HG03039 (cell line): ENCODE measurements at regions not wholly inside any gene's neighbourhood (a gene's known extent, or its start where the extent isn't known, plus 50 kb on each side); places are given as distances from the start of the nearest gene placed in this dataset.

ENCODE experiments used
- ATAC-seq: cut with Tn5 transposase; IDR thresholded peaks from one replicate; pipeline ENCODE4 v1.9.1; 2021; ENCODE audit warnings: mild to moderate bottlenecking, moderate library complexity; ENCODE audit not compliant: unreplicated experiment

DNA sequence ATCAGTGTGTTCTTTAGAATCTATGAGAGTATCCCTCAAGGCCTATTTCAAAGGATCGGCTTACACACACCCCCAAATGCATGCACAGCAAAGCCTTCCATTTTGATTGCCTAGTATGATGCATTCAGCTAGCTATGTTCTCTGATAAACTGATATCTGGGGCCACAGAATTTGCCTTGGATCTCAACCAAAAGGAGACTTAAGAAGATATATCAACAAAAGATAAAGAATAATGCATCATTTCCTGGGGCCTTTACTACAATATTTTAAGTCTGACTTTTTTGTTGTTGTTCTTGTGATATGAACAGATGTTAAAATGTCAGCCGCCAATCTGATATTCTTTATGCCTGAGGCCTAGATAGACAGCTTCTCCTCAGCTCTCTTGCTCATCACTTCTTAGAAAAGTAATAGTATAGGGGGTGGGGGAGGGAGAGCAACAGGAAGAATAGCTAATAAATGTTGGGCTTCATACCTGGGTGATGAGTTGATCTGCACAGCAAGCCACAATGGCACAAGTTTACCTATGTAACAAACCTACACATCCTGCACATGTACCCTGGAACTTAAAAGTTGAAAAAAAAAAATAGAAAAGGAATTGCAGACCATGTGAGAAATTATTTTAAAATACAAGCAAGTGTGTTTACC, 792.9 kb upstream of the GHITM start:
- no peak for ATAC-seq

GRCh38 chr10:83352588-83352987, 786.7 kb upstream of the GHITM start:
- ATAC-seq, result no peak

GRCh38 chr10:83354456-83354855, 784.9 kb upstream of the GHITM start:
- ATAC-seq, result no peak

GRCh38 chr10:83357004-83357403, 782.3 kb upstream of the GHITM start:
- no peak for ATAC-seq

GRCh38 chr10:83357627-83358026, 781.7 kb upstream of the GHITM start:
- ATAC-seq, result no peak

DNA sequence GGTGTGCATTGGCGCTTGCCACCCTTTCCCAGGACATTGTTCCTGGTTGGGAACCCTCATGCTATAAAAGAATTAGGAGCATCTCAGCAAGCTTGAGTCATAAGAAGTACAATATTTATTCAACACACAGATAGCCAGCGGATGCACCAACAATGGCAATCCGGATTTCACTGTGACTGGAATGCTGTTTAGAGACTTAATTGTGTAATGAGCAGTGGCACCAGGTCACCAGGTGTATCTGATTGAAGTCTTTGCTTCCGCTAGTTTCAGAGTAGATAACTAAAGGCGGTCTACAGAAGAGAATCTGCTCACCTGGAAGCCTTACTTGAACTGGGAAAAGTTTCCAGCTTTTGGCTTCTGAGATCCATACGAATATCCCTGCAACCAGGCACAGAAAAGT, 772.3 kb upstream of the GHITM start:
- ATAC-seq, result no peak

- ATAC-seq, result no peak
These were observed 767.4 kb upstream of the GHITM start for GRCh38 chr10:83371696-83372490.

GRCh38 chr10:83372646-83373045, 766.7 kb upstream of the GHITM start:
- no peak for ATAC-seq

DNA sequence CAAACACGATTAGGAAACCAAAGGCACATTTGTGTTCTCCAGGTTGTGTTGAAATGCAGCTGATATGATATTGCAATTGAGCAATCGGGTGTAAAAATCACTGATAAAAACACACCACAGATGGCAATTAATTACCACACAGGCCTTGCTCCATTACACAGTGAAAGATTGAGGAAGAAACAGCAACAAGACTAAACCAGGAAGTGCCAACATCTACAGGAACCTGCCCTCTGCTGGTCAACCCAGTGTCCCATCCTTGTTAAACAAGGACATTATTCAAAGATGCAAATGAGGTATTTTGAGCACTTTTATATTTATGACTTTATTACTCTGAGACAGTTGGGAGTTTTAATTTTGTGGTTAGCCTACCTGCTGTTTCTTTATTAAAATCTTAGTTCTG, 765.6 kb upstream of the GHITM start:
- no peak for ATAC-seq

DNA sequence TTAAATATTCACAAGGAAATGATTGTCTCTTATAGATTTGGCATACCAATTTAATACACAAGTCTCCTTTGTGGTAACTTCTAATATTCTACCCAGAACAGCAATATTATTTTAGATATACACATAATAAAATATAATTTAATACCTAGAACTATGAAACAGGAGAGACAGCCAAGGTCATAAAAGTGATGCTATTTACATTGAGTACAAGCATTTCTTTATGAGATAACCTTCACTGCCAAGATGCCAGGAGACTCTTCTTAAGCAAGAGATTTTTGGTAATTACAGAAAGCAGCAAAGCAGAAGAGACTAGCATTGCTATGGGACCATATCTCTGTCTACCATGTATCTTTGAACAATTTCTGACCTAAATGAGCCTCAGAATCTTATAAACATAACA, 764.6 kb upstream of the GHITM start:
- ATAC-seq, result no peak

DNA sequence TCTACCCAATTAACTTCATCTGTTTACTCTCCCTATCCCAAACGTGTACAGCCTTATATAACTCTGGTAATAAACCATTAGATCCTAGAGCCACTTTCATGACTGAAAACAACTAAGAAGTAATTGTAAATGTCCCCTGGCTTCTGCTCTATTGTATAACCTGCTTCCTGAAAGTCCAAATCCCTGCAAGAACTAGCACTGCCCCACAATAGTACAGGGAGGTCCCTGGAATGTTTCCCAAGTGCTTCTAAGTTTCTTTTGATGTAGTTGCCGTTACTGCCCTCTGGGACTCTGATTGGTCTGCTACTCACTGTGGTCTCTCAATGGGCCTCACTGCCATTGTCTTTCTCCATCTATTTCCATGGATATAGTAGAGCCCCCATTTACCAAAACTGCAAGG, 764.0 kb upstream of the GHITM start:
- no peak for ATAC-seq

DNA sequence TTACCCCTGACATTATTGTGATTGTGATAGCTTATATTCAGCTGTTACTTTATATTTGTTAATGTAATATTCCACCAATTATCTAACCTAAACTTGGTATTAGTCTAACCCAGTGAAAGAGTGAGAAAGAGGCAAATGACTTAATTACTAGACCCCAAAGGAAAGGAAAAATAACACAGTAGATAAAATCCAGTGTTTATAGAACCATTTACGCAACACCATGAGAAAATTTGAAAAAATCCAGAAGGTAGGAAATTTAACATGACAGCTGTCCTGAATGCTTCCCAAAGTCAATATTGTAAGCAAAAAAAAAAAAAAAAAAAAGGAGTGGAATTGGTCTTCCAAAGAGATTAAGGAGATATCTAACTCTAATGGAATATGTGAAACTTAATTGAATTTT, 741.5 kb upstream of the GHITM start:
- no peak for ATAC-seq

GRCh38 chr10:83410570-83410969, 728.7 kb upstream of the GHITM start:
- ATAC-seq, result no peak

GRCh38 chr10:83425306-83425705, 714.0 kb upstream of the GHITM start:
- ATAC-seq, result no peak

DNA sequence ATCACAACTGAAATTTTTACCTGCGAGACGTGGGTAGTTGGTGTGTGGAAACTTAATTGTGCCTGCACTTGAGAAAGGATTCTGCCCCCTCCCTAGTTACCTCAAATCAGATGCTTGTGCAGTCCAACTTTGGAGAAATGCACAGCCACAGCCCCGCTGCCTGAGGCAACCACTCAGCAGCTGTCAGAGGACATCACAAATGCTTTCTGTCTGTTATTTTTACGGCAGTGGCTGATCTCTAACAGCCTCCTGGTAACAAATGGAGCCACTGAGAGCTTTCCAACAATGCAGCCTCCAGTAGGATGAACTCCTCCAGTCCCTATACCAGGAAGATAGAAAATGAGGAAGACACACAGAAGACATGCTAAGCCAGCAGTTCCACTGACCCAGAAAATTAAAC, 712.2 kb upstream of the GHITM start:
- ATAC-seq, result no peak

GRCh38 chr10:83432261-83433045, 706.9 kb upstream of the GHITM start:
- no peak for ATAC-seq

DNA sequence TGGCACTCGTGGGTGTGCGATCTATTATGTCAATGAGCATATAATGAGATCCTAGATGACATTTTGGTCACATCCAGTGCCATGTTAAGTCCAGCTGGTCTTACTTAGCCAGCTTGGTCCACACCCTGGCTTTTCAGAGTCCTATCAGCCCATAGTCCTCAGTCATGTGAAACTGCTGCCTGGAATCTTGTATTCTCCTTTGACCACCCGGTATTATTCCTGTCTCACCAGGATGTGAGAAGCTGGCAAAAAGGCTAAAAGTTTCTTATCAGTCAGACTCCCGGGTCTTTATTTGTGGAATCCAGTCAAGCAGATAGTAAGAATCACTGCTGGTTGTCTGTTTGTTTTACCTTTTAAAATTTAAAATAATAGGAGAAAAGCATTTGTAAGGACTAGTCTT, 705.6 kb upstream of the GHITM start:
- no peak for ATAC-seq

DNA sequence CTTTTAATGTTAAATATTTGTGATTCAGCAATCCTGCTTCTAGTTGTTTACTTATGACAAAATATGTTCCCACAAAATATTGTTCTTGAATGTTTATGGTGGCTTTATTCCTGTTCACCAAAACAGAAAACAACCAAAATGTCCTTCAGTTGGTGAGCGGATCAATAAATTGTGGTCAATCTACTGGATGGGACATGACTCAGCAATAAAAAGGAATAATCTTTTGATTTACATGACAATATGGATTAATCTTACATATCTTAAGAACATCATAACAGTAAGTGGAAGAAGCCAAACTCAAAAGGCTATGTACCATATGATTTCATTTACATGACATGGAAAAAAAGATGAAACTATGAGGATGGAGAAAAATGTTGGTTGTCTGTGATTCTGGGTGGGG, 691.3 kb upstream of the GHITM start:
- no peak for ATAC-seq

- ATAC-seq, result no peak
These were observed 680.7 kb upstream of the GHITM start for GRCh38 chr10:83458611-83459010.

GRCh38 chr10:83459124-83459523, 680.2 kb upstream of the GHITM start:
- ATAC-seq, result no peak

DNA sequence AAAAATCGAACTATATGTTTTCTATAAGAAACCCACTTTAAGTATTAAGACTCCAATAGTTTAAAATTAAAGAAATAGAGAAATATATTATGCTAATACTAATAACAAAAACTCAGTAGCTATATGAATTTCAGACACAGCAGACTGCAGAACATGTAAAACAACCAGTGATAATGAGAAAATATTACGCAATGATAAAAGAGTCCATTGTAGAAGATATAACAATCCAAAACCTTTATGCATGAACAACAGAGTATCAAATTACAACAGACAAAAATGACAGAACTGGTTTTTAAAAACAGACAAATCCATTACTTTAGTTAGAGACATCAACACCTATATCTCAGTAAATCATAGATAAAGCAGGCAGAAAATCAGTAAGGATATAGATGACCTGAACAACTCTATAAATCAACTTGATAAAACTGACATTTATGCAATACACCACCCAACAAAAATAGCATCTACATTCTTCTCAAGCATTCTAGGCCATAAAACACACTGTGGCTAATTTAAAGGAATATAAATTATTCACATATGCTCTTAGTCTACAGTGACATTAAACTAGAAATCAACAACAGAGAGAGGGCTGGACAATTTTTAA, 669.5 kb upstream of the GHITM start:
- ATAC-seq, result no peak

DNA sequence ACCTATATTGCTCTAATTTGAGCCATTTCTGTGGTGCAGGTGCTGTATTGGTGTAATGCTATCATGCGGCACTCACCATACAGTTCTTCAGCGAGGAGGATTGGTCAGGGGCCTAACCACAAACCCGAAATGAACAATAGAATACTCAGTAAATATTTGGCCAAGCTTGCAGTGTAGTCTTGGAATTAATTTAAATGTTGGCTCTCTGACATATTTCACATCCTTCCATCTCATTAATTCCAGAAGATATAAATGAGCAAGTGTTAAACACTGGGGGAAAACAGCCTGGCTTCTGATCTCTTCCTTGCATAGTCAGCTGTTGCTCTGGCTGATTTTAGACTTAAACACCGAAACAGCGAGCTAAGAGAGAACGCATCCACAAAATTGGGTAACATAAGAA, 663.1 kb upstream of the GHITM start:
- no peak for ATAC-seq
